OCI-LY3 (cell line): ENCODE measurements at regions not wholly inside any gene's neighbourhood (a gene's known extent, or its start where the extent isn't known, plus 50 kb on each side); places are given as distances from the start of the nearest gene placed in this dataset.

ENCODE experiments used
- CTCF ChIP-seq: fragments of 200-600, 300-600 bp; sonication (generic); IDR thresholded peaks from 2 replicates; pipeline ENCODE4 v1.5.1; 2014; ENCODE audit warnings: antibody characterized with exemption, low read length, low read depth
- EZH2phosphoT487 ChIP-seq: fragments of 200-600 bp; shearing (Covaris generic); IDR thresholded peaks from 2 replicates; pipeline ENCODE4 v1.6.1; 2018; ENCODE audit warnings: antibody characterized with exemption, mixed run types, low read depth

- TF ChIP-seq CTCF = no peak
- no peak for TF ChIP-seq EZH2phosphoT487
Observed at GRCh38 chr3:4097801-4098200, 205.4 kb upstream of the SETMAR start.
